ENCODE measurements at regions not wholly inside any gene's neighbourhood (a gene's known extent, or its start where the extent isn't known, plus 50 kb on each side); places are given as distances from the start of the nearest gene placed in this dataset.

- no peak for DNase-seq (ENCODE audit: low read depth)
- Histone ChIP-seq H3K4me3 (ENCODE audit: low read depth, low read length) (no peak overlapping the region), H3K36me3 (ENCODE audit: control insufficient read depth, insufficient read depth, low read length) (no peaks in the 10 kb centered on the region), H3K27me3 (ENCODE audit: control insufficient read depth, insufficient read depth, low read length) (no peaks in the 10 kb centered on the region)
- TF ChIP-seq CTCF (IDR thresholded peaks at IDR 0.05; ENCODE audit: insufficient read depth, low read length, poor library complexity, severe bottlenecking), result no peak
These were observed 439.7 kb upstream of the SETBP1 start for GRCh38 chr18:44241020-44241419.

GRCh38 chr18:44245019-44245418, 435.7 kb upstream of the SETBP1 start:
- no peak for TF ChIP-seq CTCF (IDR thresholded peaks at IDR 0.05; ENCODE audit: insufficient read depth, low read length, poor library complexity, severe bottlenecking)
- no peak for DNase-seq (ENCODE audit: low read depth)
- no peak overlapping the region for H3K4me3 ChIP-seq (ENCODE audit: low read depth, low read length)
- no peaks in the 10 kb centered on the region for H3K36me3 ChIP-seq (ENCODE audit: control insufficient read depth, insufficient read depth, low read length)
- H3K27me3 ChIP-seq (ENCODE audit: control insufficient read depth, insufficient read depth, low read length), result no peaks in the 10 kb centered on the region

- no peak for TF ChIP-seq CTCF (IDR thresholded peaks at IDR 0.05; ENCODE audit: insufficient read depth, low read length, poor library complexity, severe bottlenecking)
- Histone ChIP-seq H3K4me3 (ENCODE audit: low read depth, low read length) (no peak overlapping the region), H3K27me3 (ENCODE audit: control insufficient read depth, insufficient read depth, low read length) (no peaks in the 10 kb centered on the region), H3K36me3 (ENCODE audit: control insufficient read depth, insufficient read depth, low read length) (no peaks in the 10 kb centered on the region)
- DNase-seq (ENCODE audit: low read depth), result no peak
These were observed 434.7 kb upstream of the SETBP1 start for GRCh38 chr18:44246001-44246400.

- H3K27me3 ChIP-seq (ENCODE audit: control insufficient read depth, insufficient read depth, low read length), result no peaks in the 10 kb centered on the region
- H3K4me3 ChIP-seq (ENCODE audit: low read depth, low read length), result no peak overlapping the region
- no peaks in the 10 kb centered on the region for H3K36me3 ChIP-seq (ENCODE audit: control insufficient read depth, insufficient read depth, low read length)
- TF ChIP-seq CTCF (IDR thresholded peaks at IDR 0.05; ENCODE audit: insufficient read depth, low read length, poor library complexity, severe bottlenecking), result no peak
- no peak for DNase-seq (ENCODE audit: low read depth)
These were observed 422.6 kb upstream of the SETBP1 start for GRCh38 chr18:44258086-44258485.

- no peak overlapping the region for H3K4me3 ChIP-seq (ENCODE audit: low read depth, low read length)
- TF ChIP-seq CTCF (IDR thresholded peaks at IDR 0.05; ENCODE audit: insufficient read depth, low read length, poor library complexity, severe bottlenecking), result no peak
- no peaks in the 10 kb centered on the region for H3K36me3 ChIP-seq (ENCODE audit: control insufficient read depth, insufficient read depth, low read length)
- no peaks in the 10 kb centered on the region for H3K27me3 ChIP-seq (ENCODE audit: control insufficient read depth, insufficient read depth, low read length)
- DNase-seq (ENCODE audit: low read depth), result no peak
These were observed 422.1 kb upstream of the SETBP1 start for GRCh38 chr18:44258576-44258975.

- no peak for TF ChIP-seq CTCF (IDR thresholded peaks at IDR 0.05; ENCODE audit: insufficient read depth, low read length, poor library complexity, severe bottlenecking)
- Histone ChIP-seq H3K36me3 (ENCODE audit: control insufficient read depth, insufficient read depth, low read length) (no peaks in the 10 kb centered on the region), H3K4me3 (ENCODE audit: low read depth, low read length) (no peak overlapping the region)
These were observed 421.1 kb upstream of the SETBP1 start for GRCh38 chr18:44259610-44260009.

More at GRCh38 chr18:44259610-44260009, 421.1 kb upstream of the SETBP1 start:
- no peak for DNase-seq (ENCODE audit: low read depth)
- H3K27me3 ChIP-seq (ENCODE audit: control insufficient read depth, insufficient read depth, low read length), result no peaks in the 10 kb centered on the region

All from kidney epithelial cell (primary cell).